ENCODE measurements at regions not wholly inside any gene's neighbourhood (a gene's known extent, or its start where the extent isn't known, plus 50 kb on each side); places are given as distances from the start of the nearest gene placed in this dataset.

- TF ChIP-seq SPI1 (IDR thresholded peaks at IDR 0.05; ENCODE audit: borderline replicate concordance, low read depth) (no peak), GABPA (IDR thresholded peaks at IDR 0.05; ENCODE audit: low read depth) (no peak), POLR2AphosphoS5 (IDR thresholded peaks at IDR 0.05; ENCODE audit: low read depth) (no peak), CTCF (IDR thresholded peaks at IDR 0.05; ENCODE audit: insufficient read depth, low read length) (no peak), REST (IDR thresholded peaks at IDR 0.05; ENCODE audit: insufficient replicate concordance, low read depth) (no peak)
- Histone ChIP-seq H3K4me3 (replicated peaks; ENCODE audit: insufficient read depth, low read length) (no peak overlapping the region), H3K27me3 (ENCODE audit: insufficient read depth, poor library complexity, severe bottlenecking) (peaks cover 2% of the 10 kb centered on the region), H3K27ac (replicated peaks) (no peak overlapping the region)
- DNase-seq (ENCODE audit: low read depth in 1 of 2, low spot score in 1 of 2) = no peak
These were observed 170.4 kb upstream of the KCNK2 start for GRCh38 chr1:214912127-214912526.

- no peak for DNase-seq (ENCODE audit: low read depth in 1 of 2, low spot score in 1 of 2)
- no peak overlapping the region for H3K27ac ChIP-seq (replicated peaks)
- no peak overlapping the region for H3K4me3 ChIP-seq (replicated peaks; ENCODE audit: insufficient read depth, low read length)
- peaks cover 2% of the 10 kb centered on the region for H3K27me3 ChIP-seq (ENCODE audit: insufficient read depth, poor library complexity, severe bottlenecking)
- TF ChIP-seq GABPA (IDR thresholded peaks at IDR 0.05; ENCODE audit: low read depth) (no peak), CTCF (IDR thresholded peaks at IDR 0.05; ENCODE audit: insufficient read depth, low read length) (no peak), POLR2AphosphoS5 (IDR thresholded peaks at IDR 0.05; ENCODE audit: low read depth) (no peak)
These were observed 168.6 kb upstream of the KCNK2 start for GRCh38 chr1:214913966-214914365.

GRCh38 chr1:214917081-214917635, 165.4 kb upstream of the KCNK2 start:
- Histone ChIP-seq H3K27me3 (ENCODE audit: insufficient read depth, poor library complexity, severe bottlenecking) (no peaks in the 10 kb centered on the region), H3K27ac (replicated peaks) (no peak overlapping the region), H3K4me3 (replicated peaks; ENCODE audit: insufficient read depth, low read length) (no peak overlapping the region)
- no peak for DNase-seq (ENCODE audit: low read depth in 1 of 2, low spot score in 1 of 2)
- TF ChIP-seq SPI1 (IDR thresholded peaks at IDR 0.05; ENCODE audit: borderline replicate concordance, low read depth) = no peak
- no peak for TF ChIP-seq GABPA (IDR thresholded peaks at IDR 0.05; ENCODE audit: low read depth)
- TF ChIP-seq POLR2AphosphoS5 (IDR thresholded peaks at IDR 0.05; ENCODE audit: low read depth) = no peak
- no peak for TF ChIP-seq REST (IDR thresholded peaks at IDR 0.05; ENCODE audit: insufficient replicate concordance, low read depth)
- TF ChIP-seq CTCF (IDR thresholded peaks at IDR 0.05; ENCODE audit: insufficient read depth, low read length) = no peak

- TF ChIP-seq SPI1 (IDR thresholded peaks at IDR 0.05; ENCODE audit: borderline replicate concordance, low read depth) (no peak), CTCF (IDR thresholded peaks at IDR 0.05; ENCODE audit: insufficient read depth, low read length) (no peak), POLR2AphosphoS5 (IDR thresholded peaks at IDR 0.05; ENCODE audit: low read depth) (no peak), GABPA (IDR thresholded peaks at IDR 0.05; ENCODE audit: low read depth) (no peak), REST (IDR thresholded peaks at IDR 0.05; ENCODE audit: insufficient replicate concordance, low read depth) (no peak)
- no peak overlapping the region for H3K4me3 ChIP-seq (replicated peaks; ENCODE audit: insufficient read depth, low read length)
- no peak overlapping the region for H3K27ac ChIP-seq (replicated peaks)
- DNase-seq (ENCODE audit: low read depth in 1 of 2, low spot score in 1 of 2) = no peak
- no peaks in the 10 kb centered on the region for H3K27me3 ChIP-seq (ENCODE audit: insufficient read depth, poor library complexity, severe bottlenecking)
These were observed 163.8 kb upstream of the KCNK2 start for GRCh38 chr1:214918745-214919144.

Data from HL-60 (cell line).